Posterior vena cava (tissue), 2 donors: ENCODE measurements at regions not wholly inside any gene's neighbourhood (a gene's known extent, or its start where the extent isn't known, plus 50 kb on each side); places are given as distances from the start of the nearest gene placed in this dataset.

Experiments used
- DNase-seq: peaks from one replicate; pipeline ENCODE4 v3.0.0-alpha.2; 2020; ENCODE audit warnings: low spot score
- intact Hi-C, 2 donors: fragments of 100-400 bp; cut with DNase I; formaldehyde crosslinking; loops; one replicate each; pipeline versions ENCODE4 v1.14.1 to v1.14.2; 2022 to 2023
- donor health status: DM: yes; HTN: yes; CAD: no.
- donor health status: DM: yes; HTN: yes; CAD: no.

- no peak for DNase-seq
- intact Hi-C loops: no loop called here
Measured at GRCh38 chr15:87732976-87733375, 523.6 kb downstream of the NTRK3 start.

- no peak for DNase-seq
- intact Hi-C loops: no loop called here
Measured at GRCh38 chr15:87731630-87732029, 524.9 kb downstream of the NTRK3 start.

GRCh38 chr15:87730706-87731105 lies 525.8 kb downstream of the NTRK3 start:
- DNase-seq: no peak
- intact Hi-C loops: no loop called here

- DNase-seq: no peak
- intact Hi-C loops: no loop called here
Measured at GRCh38 chr15:87728998-87729397, 527.5 kb downstream of the NTRK3 start.

- intact Hi-C loops: no loop called here
- no peak for DNase-seq
Measured at GRCh38 chr15:87727073-87727472, 529.5 kb downstream of the NTRK3 start.

GRCh38 chr15:87724330-87724729 lies 532.2 kb downstream of the NTRK3 start:
- DNase-seq: no peak
- intact Hi-C loops: no loop called here

GRCh38 chr15:87722941-87723691 lies 533.4 kb downstream of the NTRK3 start:
- DNase-seq: no peak
- intact Hi-C loops: no loop called here

GRCh38 chr15:87720235-87720634 lies 536.3 kb downstream of the NTRK3 start:
- no peak for DNase-seq

GRCh38 chr15:87716422-87716821 lies 540.1 kb downstream of the NTRK3 start:
- intact Hi-C loops: no loop called here
- DNase-seq: no peak

More at GRCh38 chr15:87720235-87720634, 536.3 kb downstream of the NTRK3 start:
- intact Hi-C loops: no loop called here

- intact Hi-C loops: no loop called here
Measured at GRCh38 chr15:87715252-87715651, 541.3 kb downstream of the NTRK3 start.

GRCh38 chr15:87713475-87713879 lies 543.1 kb downstream of the NTRK3 start:
- no peak for DNase-seq
- intact Hi-C loops: no loop called here

More at GRCh38 chr15:87715252-87715651, 541.3 kb downstream of the NTRK3 start:
- no peak for DNase-seq

GRCh38 chr15:87712211-87712610 lies 544.3 kb downstream of the NTRK3 start:
- intact Hi-C loops: no loop called here
- DNase-seq: no peak

GRCh38 chr15:87711026-87711425 lies 545.5 kb downstream of the NTRK3 start:
- intact Hi-C loops: no loop called here
- DNase-seq: no peak

GRCh38 chr15:87710406-87710805 lies 546.1 kb downstream of the NTRK3 start:
- DNase-seq: no peak
- intact Hi-C loops: no loop called here

GRCh38 chr15:87707566-87708130 lies 548.9 kb downstream of the NTRK3 start:
- DNase-seq: no peak
- intact Hi-C loops: no loop called here

- DNase-seq: no peak
Measured at GRCh38 chr15:87707071-87707470, 549.5 kb downstream of the NTRK3 start.

GRCh38 chr15:87706001-87706400 lies 550.5 kb downstream of the NTRK3 start:
- DNase-seq: no peak
- intact Hi-C loops: no loop called here

More at GRCh38 chr15:87707071-87707470, 549.5 kb downstream of the NTRK3 start:
- intact Hi-C loops: no loop called here

GRCh38 chr15:87704276-87704675 lies 552.3 kb downstream of the NTRK3 start:
- intact Hi-C loops: no loop called here
- DNase-seq: no peak

GRCh38 chr15:87703327-87704111 lies 553.0 kb downstream of the NTRK3 start:
- no peak for DNase-seq
- intact Hi-C loops: no loop called here

GRCh38 chr15:87702270-87702669 lies 554.3 kb downstream of the NTRK3 start:
- intact Hi-C loops: no loop called here

More at GRCh38 chr15:87702270-87702669, 554.3 kb downstream of the NTRK3 start:
- DNase-seq: no peak
